ENCODE measurements at regions not wholly inside any gene's neighbourhood (a gene's known extent, or its start where the extent isn't known, plus 50 kb on each side); places are given as distances from the start of the nearest gene placed in this dataset.

- DNase-seq (peak; percentile 33), ATAC-seq (ENCODE audit: low read depth) (peak; percentile 39)
- TF ChIP-seq EZH2 (IDR thresholded peaks at IDR 0.05; ENCODE audit: borderline replicate concordance, insufficient read depth, low read depth, low read length, poor library complexity, severe bottlenecking) (no peak), CTCF (IDR thresholded peaks at IDR 0.05) (no peak)
- WGBS (ENCODE audit: insufficient coverage), result no CpG with 5 or more reads among the region's 9 CpGs
- H3K4me3 Mint-ChIP-seq, result peak overlapping the region; percentile 35
- Histone ChIP-seq H3K27ac (ENCODE audit: low read length in 2 of 2) (peak overlapping the region in 1 of 2 donors; percentile 25), H4K20me1 (ENCODE audit: control insufficient read depth, insufficient read depth, low read length, poor library complexity, severe bottlenecking) (no peaks in the 10 kb centered on the region), H3K9ac (ENCODE audit: low read length) (no peak overlapping the region), H2AFZ (ENCODE audit: insufficient read depth, low read depth, low read length, poor library complexity, severe bottlenecking) (peak overlapping the region; percentile 24), H3K9me3 (ENCODE audit: control extremely low read depth in 1 of 3, control insufficient read depth in 2 of 3, insufficient read depth in 1 of 3, low read length in 2 of 3) (no peaks in the 10 kb centered on the region), H3K79me2 (ENCODE audit: control insufficient read depth, insufficient read depth, low read length) (no peaks in the 10 kb centered on the region), H3K4me1 (ENCODE audit: control insufficient read depth in 2 of 2, insufficient read depth in 2 of 2, low read length in 2 of 2) (peaks cover 12 to 15% of the 10 kb centered on the region in 2 donors), H3K27me3 (replicated peaks in 1 of 4; ENCODE audit: control extremely low read depth in 1 of 4, control insufficient read depth in 3 of 4, insufficient read depth in 4 of 4, low read length in 3 of 4) (no peaks in the 10 kb centered on the region), H3K4me2 (replicated peaks; ENCODE audit: low read depth, low read length, poor library complexity, severe bottlenecking) (peak overlapping the region; percentile 54), H3K4me3 (ENCODE audit: control extremely low read depth in 1 of 5, extremely low read depth in 1 of 5, insufficient read depth in 1 of 5, low read depth in 2 of 5, low read length in 4 of 5) (peak overlapping the region in 1 of 5 experiments; percentile 1), H3K36me3 (replicated peaks in 1 of 2; ENCODE audit: control extremely low read depth in 1 of 2, control insufficient read depth in 1 of 2, extremely low read depth in 1 of 2, insufficient read depth in 2 of 2, low read length in 1 of 2) (no peaks in the 10 kb centered on the region)
- CTCF ChIA-PET, result no interaction called here
- peaks cover 11% of the 10 kb centered on the region for H3K4me1 Mint-ChIP-seq
- no peaks in the 10 kb centered on the region for H3K27me3 Mint-ChIP-seq
- intact Hi-C loops (cut with micrococcal nuclease), result no loop called here
- POLR2A ChIA-PET, result no interaction called here
- H3K27ac Mint-ChIP-seq, result no peak overlapping the region
- no peaks in the 10 kb centered on the region for H3K9me3 Mint-ChIP-seq (ENCODE audit: insufficient read depth)
Observed at GRCh38 chr14:34012978-34013720, 62.3 kb upstream of the EGLN3 start.

GRCh38 chr14:34012369-34012768, 61.5 kb upstream of the EGLN3 start:
- H3K27me3 Mint-ChIP-seq, result no peaks in the 10 kb centered on the region
- POLR2A ChIA-PET, result no interaction called here
- Histone ChIP-seq H3K27me3 (replicated peaks in 1 of 4; ENCODE audit: control extremely low read depth in 1 of 4, control insufficient read depth in 3 of 4, insufficient read depth in 4 of 4, low read length in 3 of 4) (no peaks in the 10 kb centered on the region), H3K79me2 (ENCODE audit: control insufficient read depth, insufficient read depth, low read length) (no peaks in the 10 kb centered on the region), H2AFZ (ENCODE audit: insufficient read depth, low read depth, low read length, poor library complexity, severe bottlenecking) (no peak overlapping the region), H3K4me1 (ENCODE audit: control insufficient read depth in 2 of 2, insufficient read depth in 2 of 2, low read length in 2 of 2) (peaks cover 12 to 15% of the 10 kb centered on the region in 2 donors), H4K20me1 (ENCODE audit: control insufficient read depth, insufficient read depth, low read length, poor library complexity, severe bottlenecking) (no peaks in the 10 kb centered on the region), H3K27ac (ENCODE audit: low read length in 2 of 2) (no peak overlapping the region), H3K4me3 (ENCODE audit: control extremely low read depth in 1 of 5, extremely low read depth in 1 of 5, insufficient read depth in 1 of 5, low read depth in 2 of 5, low read length in 4 of 5) (no peak overlapping the region), H3K36me3 (replicated peaks in 1 of 2; ENCODE audit: control extremely low read depth in 1 of 2, control insufficient read depth in 1 of 2, extremely low read depth in 1 of 2, insufficient read depth in 2 of 2, low read length in 1 of 2) (no peaks in the 10 kb centered on the region), H3K9me3 (ENCODE audit: control extremely low read depth in 1 of 3, control insufficient read depth in 2 of 3, insufficient read depth in 1 of 3, low read length in 2 of 3) (no peaks in the 10 kb centered on the region), H3K4me2 (replicated peaks; ENCODE audit: low read depth, low read length, poor library complexity, severe bottlenecking) (no peak overlapping the region), H3K9ac (ENCODE audit: low read length) (no peak overlapping the region)
- H3K27ac Mint-ChIP-seq, result no peak overlapping the region
- no peak for ATAC-seq (ENCODE audit: low read depth)
- H3K4me1 Mint-ChIP-seq, result peaks cover 11% of the 10 kb centered on the region
- no peak for TF ChIP-seq CTCF (IDR thresholded peaks at IDR 0.05)
- no peak for TF ChIP-seq EZH2 (IDR thresholded peaks at IDR 0.05; ENCODE audit: borderline replicate concordance, insufficient read depth, low read depth, low read length, poor library complexity, severe bottlenecking)
- DNase-seq, result no peak
- CTCF ChIA-PET, result no interaction called here
- 94% methylated on average over 3 of the region's 6 CpGs for WGBS (ENCODE audit: insufficient coverage)
- intact Hi-C loops (cut with micrococcal nuclease), result no loop called here
- H3K4me3 Mint-ChIP-seq, result no peak overlapping the region
- no peaks in the 10 kb centered on the region for H3K9me3 Mint-ChIP-seq (ENCODE audit: insufficient read depth)
